ENCODE measurements at regions not wholly inside any gene's neighbourhood (a gene's known extent, or its start where the extent isn't known, plus 50 kb on each side); places are given as distances from the start of the nearest gene placed in this dataset.
"Not testable (repeated sequence)": the region's sequence is repeated elsewhere in the genome, so short reads cannot be mapped to it uniquely, and the experiment has no call there.

GRCh38 chr6:40146902-40147301 is 212.6 kb upstream of the MOCS1 start:
- no peak for DNase-seq

- no peak for DNase-seq
These were observed 205.2 kb upstream of the MOCS1 start for GRCh38 chr6:40139447-40139846.

- peak; percentile 59 for DNase-seq
These were observed 204.0 kb upstream of the MOCS1 start for GRCh38 chr6:40138273-40138720.

GRCh38 chr6:40135491-40136072 is 201.3 kb upstream of the MOCS1 start:
- peak; percentile 70 for DNase-seq

- not testable (repeated sequence) for DNase-seq
These were observed 199.7 kb upstream of the MOCS1 start for GRCh38 chr6:40133981-40134380.

- DNase-seq, result peak; percentile 20
These were observed 197.4 kb upstream of the MOCS1 start for GRCh38 chr6:40131675-40132074.

GRCh38 chr6:40128127-40128526 is 193.9 kb upstream of the MOCS1 start:
- DNase-seq, result no peak

GRCh38 chr6:40125680-40126394 is 191.6 kb upstream of the MOCS1 start:
- DNase-seq, result no peak

- no peak for DNase-seq
These were observed 190.7 kb upstream of the MOCS1 start for GRCh38 chr6:40124924-40125323.

- DNase-seq, result no peak
These were observed 182.6 kb upstream of the MOCS1 start for GRCh38 chr6:40116832-40117231.

- no peak for DNase-seq
These were observed 178.1 kb upstream of the MOCS1 start for GRCh38 chr6:40112350-40112749.

- no peak for DNase-seq
These were observed 174.5 kb upstream of the MOCS1 start for GRCh38 chr6:40108736-40109135.

- no peak for DNase-seq
These were observed 172.6 kb upstream of the MOCS1 start for GRCh38 chr6:40106840-40107239.

GRCh38 chr6:40098774-40099173 is 164.5 kb upstream of the MOCS1 start:
- DNase-seq, result no peak

- DNase-seq, result no peak
These were observed 163.3 kb upstream of the MOCS1 start for GRCh38 chr6:40097590-40097989.

- no peak for DNase-seq
These were observed 149.1 kb upstream of the MOCS1 start for GRCh38 chr6:40083141-40083920.

GRCh38 chr6:40082278-40083043 is 148.2 kb upstream of the MOCS1 start:
- no peak for DNase-seq

- no peak for DNase-seq
These were observed 143.5 kb upstream of the MOCS1 start for GRCh38 chr6:40077736-40078135.

GRCh38 chr6:40077315-40077714 is 143.1 kb upstream of the MOCS1 start:
- DNase-seq, result no peak

- no peak for DNase-seq
These were observed 140.9 kb upstream of the MOCS1 start for GRCh38 chr6:40075056-40075590.

GRCh38 chr6:40074306-40075055 is 140.2 kb upstream of the MOCS1 start:
- no peak for DNase-seq

GRCh38 chr6:40066372-40066771 is 132.1 kb upstream of the MOCS1 start:
- no peak for DNase-seq

Data from MV-4-11 (cell line).